ENCODE measurements at regions not wholly inside any gene's neighbourhood (a gene's known extent, or its start where the extent isn't known, plus 50 kb on each side); places are given as distances from the start of the nearest gene placed in this dataset.

- TF ChIP-seq CTCF (IDR thresholded peaks at IDR 0.05) (no peak), POLR2AphosphoS5 (IDR thresholded peaks at IDR 0.05) (no peak), POLR2A (IDR thresholded peaks at IDR 0.05) (no peak)
Observed at GRCh38 chr22:27502327-27502726, 299.2 kb downstream of the MN1 start.

Measured in prostate gland (tissue), 2 donors.